Ureter (tissue), 1 donor: ENCODE measurements at regions not wholly inside any gene's neighbourhood (a gene's known extent, or its start where the extent isn't known, plus 50 kb on each side); places are given as distances from the start of the nearest gene placed in this dataset.
"Not testable (repeated sequence)": the region's sequence is repeated elsewhere in the genome, so short reads cannot be mapped to it uniquely, and the experiment has no call there.

ENCODE experiments used
- DNase-seq: peaks from one replicate; pipeline ENCODE4 v3.0.0-alpha.2; 2020; ENCODE audit warnings: low spot score
- donor health status: DM: yes; HTN: yes; CAD: no.

DNA sequence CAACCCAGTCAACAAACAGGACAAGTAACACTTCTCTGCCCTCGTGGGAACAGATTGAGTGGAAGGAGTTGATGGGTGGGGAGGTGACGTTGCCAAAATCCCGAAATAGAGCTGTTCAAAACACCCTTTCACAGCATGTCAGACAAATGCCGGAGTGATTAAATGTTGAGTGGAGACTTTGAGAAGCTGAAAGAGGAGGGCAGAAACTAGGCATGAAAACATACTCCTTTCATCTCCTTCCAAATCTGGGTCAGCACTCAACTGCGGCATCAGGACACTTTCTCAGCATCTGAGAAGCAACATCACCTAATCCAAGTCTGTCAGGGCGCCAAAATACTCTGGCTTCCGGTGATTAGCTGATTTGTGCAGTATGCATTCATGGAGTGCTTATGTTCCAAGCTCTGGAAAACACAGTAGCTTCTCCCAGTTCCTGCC, 51.5 kb upstream of the MRI1 start:
- DNase-seq, result no peak

DNA sequence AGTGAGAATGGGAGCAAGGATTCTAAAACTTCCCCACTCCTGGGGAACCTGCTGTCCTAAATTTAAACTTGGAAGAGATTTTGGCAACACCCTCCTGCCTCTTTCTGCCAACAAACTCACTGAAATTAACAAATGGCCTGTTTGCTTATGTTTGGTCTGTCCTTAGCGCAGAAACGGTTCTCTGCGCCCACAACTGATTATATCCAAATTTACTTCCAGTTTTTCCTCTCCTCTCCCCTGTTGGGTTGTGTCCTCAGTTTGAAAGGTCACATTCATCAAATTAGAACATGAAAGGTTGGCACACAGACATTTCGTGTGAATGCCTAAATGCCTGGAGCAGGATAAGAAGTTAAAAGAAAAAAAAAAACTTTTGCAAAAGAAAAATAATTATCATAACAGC, 56.4 kb upstream of the MRI1 start:
- no peak for DNase-seq

DNA sequence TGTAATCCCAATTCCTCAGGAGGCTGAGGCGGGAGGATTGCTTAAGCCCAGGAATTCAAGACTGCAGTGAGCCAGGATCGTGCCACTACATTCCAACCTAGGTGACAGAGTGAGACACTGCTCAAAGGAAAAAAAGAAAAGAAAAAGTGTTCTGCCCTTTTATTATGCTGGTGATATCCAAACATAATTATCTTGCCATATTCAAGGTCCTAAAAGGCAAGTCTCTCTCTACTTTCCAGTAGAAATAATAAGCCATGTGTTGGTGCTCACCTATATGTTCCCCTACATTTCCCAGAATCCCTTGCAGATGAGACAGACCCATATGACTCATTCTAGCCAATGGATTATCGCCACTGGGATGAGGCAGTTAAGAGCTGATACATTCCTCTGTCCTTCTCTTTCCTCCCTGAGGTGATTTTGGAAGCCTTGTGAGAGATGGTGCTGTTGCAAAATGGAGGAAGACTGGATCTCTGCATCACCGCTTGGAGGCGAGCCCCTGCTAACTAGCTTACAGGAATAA, 58.3 kb upstream of the MRI1 start:
- DNase-seq, result no peak

DNA sequence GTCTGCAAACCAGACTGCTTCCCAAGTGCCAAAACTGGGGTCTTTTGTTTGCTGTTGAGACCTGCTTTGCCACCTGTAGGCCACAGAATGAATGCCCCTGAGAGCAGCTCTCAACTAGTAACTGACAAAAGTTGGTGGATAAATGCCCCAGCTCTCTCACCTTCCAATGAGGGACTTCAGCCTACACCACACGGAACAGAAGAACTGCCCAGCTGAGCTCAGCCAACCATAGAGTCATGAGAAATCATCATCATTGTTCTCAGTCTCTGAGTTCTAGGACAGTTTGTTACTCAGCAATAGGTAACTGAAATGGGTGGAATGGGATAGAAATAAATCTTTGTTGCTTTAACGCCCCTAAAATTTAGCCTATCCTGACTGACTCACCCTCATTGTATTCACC, 59.1 kb upstream of the MRI1 start:
- DNase-seq, result no peak

DNA sequence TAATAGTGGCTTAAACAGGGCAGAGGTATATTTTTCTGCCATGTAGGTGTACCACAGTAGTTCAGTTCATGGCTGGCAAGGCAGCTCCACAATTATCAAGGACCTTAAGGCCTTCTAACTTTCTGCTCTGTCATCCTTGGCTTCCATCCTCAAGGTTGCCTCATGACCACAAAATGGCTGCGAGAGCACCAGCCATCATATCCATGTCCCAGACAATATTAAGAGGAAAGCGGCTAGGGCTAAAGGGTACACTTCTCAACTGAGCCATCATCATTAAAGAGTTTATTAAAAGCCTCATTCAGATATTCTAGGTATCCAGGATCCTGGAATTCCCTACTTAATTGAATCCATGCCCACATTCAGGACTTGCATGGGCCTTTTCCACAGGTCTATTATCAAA, 62.7 kb upstream of the MRI1 start:
- DNase-seq, result no peak

DNA sequence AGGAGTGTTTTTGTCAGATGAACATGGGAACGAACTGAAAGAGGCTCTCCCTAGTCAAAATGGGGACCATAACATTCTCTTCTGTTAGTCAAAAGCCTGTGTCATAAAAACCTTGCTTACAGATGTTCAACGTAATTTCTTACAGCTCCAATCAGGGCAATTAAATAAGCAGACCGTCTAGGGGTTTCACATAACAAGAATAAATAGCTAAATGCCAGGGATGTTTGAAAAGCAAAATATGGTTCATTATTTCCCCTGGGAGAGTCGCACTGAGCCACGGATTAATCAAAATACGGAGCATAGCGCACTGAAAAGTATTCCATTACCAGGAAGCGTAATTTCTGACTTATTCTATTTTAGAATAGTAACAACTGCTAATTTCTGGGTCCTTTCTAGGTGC, 63.7 kb upstream of the MRI1 start:
- no peak for DNase-seq

DNA sequence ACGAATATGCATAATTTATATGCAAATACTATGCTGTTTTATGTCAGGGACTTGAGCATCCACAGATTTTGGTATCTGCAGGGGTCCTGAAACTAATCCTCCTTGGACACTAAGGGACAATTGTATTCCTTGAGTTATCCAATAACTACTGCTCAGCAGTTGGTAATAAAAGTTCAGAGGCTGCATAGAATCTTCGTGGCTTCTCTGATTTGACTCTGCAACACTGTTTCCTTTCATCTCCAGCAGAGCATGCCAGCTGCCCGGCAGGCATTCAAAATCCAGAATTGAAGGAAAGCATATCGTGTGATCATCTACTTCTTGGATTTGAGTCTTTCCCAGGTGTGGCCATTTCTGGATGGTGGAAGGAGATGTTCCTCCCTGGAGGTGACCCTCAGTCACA, 64.5 kb upstream of the MRI1 start:
- DNase-seq, result no peak

DNA sequence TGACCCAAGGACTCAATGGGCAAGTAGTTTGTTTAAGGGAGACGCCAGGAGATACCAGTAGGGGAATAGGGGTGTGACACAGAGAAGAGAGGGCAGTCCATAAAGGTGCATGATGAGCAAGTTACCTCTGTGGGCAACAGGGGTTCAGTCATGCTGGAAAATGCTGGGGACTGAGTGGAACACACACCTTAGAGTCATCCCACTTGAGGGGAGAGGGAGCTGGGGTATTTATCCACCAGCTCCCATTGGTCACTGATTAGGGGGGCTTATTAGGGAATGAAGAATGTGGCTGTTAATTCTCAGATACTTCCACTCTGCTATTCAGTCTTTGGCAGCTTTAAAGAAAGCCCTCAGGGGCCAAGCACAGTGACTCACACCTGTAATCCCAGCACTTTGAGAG, 67.5 kb upstream of the MRI1 start:
- no peak for DNase-seq

DNA sequence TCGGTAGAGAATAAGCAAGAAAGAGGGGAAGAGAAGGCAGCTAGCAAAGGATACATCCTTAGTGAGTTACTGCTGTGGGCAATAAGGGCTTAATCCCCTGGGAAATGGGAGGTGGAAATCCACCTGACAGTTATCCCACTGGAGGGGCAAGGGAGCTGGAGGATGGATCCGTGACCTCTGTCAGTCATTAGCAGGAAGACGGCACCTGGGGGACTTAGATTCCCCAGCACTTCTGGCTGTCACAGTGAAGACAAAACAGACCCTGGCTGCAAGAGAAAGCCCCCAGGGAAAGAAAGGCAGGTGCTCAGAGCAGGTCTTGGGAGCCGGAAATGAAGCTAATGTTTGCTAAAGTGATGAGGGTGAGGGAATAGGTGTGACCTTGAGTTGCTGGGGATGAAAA, 70.4 kb upstream of the MRI1 start:
- no peak for DNase-seq

DNA sequence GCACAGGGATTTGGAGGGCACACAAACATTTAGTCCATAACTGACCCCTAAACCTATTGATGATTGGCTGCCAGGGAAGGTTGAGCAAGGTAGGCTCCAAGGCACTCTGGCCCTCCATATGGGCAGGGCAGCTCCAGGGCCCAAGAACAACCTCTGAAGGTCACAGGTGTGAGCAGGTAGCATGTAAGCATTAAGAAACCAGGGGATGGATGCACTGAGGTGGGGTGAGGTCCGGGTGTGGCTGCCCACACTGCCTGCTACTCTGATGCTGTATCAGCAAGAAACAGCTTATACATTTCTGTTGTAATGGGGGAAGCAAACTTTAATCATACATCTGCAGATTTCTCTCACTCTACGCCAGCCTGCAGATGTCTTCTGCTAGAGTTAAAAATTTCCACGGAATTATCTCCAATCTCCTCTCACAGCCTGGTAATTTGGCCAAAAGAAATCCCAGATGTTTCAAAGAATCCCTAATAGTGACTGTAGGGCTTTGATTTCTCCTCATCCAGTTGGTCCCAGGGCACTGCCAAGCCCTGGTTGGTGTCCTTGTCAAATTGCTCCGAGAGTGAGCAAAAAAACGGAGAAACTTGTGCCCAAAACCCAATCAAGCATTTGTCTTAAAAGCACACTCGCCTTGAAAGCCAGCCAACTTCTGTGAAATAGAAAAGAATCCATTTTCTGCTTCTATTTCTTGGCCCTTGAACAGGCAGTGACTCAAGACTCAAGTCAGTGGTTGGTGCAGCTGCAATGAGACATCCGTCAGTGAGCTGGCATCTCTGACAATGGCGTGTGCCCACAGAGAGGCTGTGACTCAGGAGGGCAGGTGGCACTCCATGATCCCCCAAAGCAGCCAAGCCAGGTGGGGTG, 72.5 kb upstream of the MRI1 start:
- no peak for DNase-seq

DNA sequence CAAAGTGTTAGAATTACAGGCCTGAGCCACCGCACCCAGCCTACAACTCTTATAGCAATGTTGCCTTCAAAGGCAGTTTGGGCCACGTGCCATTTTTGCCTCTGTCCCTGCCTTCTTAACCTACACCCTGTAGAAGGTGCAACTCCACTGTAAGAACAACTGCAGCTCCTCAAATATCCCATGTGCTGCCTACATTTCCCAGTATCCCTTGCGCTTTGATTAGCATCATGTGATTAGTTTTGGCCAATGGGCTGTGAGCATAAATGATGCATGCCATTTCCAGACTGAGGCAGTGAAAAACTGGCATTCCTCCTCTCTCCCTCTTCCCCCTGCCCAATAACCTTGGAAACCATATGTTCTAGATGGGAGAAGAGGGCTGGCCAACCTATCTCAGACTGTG, 75.2 kb upstream of the MRI1 start:
- no peak for DNase-seq

DNA sequence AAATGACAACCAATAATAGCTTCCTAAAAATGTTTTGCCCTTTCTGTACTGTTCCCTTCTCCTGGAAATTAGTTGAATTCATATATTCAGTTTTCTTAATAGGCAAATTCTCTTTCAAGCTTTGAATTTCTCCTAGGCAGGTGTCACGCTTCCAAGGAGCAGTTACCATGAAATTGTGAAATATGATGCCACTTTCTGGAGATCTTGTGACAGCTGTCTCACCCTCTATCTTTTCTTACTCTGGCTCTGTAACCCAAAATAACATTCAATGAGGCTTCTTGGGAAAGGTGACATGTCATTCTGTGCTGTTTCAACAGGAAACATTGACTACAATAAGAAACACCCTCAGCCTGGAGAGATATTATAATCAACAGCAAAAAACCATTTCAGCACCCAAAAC, 80.3 kb upstream of the MRI1 start:
- no peak for DNase-seq

DNA sequence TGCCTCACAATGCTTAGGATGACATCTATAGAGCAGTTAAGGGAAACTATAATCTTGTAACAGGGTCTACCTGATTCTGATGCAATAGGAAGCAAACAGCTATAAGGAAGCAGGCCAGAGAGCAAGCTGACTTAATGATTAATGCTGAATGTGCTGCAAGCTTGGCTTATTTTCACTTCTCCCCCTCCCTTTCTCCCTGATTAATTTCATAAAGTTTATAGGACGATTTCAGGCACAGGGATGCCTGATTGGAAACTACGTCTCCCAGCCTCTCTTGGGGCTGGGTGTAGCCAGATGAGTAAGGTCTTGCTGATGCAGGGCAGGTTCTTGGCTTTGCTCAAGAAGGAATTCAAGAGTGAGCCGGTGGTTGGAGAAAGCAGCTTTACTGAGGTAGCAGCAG, 82.8 kb upstream of the MRI1 start:
- peak; percentile 45 for DNase-seq

DNA sequence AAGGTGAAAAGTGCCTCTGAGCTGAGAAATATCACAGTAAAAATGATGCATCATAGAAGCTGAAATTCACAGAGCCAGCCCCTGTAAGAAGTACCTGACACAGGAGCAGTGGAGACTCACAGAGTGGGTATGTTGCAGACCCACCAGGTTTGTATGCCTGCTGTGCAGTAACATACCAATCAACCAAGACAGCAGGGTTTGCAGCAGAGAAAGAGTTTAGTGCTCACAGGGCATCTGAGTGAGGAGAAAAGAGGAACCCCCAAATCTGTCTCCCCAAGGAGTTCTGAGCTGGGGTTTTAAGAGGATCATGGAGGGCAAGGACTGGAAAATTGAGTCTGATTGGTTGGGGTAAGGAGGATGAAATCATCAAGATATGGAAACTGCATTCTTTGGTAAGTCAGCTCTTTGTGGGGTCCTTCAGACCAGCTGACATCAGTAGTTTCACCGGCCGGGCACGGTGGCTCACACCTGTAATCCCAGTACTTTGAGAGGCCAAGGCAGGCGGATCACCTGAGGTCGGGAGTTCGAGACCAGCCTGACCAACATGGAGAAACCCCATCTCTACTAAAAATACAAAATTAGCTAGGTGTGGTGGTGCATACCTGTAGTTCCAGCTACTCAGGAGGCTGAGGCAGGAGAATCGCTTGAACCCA, 83.5 kb upstream of the MRI1 start:
- DNase-seq, result not testable (repeated sequence)

DNA sequence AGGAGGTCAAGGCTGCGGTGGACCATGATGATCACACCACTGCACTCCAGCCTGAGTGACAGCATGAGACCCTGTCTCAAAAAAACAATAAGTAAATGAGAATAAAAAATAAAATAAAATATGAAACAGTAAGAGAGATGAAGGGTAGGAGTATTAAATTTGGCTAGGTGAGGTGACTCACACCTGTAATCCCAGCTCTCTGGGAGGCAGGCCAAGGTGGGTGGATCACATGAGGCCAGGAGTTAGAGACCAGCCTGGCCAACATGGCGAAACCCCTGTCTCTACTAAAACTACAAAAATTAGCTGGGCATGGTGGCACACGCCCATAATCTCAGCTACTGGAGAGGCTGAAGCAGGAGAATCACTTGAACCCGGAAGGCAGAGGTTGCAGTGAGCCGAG, 87.4 kb upstream of the MRI1 start:
- DNase-seq, result not testable (repeated sequence)

DNA sequence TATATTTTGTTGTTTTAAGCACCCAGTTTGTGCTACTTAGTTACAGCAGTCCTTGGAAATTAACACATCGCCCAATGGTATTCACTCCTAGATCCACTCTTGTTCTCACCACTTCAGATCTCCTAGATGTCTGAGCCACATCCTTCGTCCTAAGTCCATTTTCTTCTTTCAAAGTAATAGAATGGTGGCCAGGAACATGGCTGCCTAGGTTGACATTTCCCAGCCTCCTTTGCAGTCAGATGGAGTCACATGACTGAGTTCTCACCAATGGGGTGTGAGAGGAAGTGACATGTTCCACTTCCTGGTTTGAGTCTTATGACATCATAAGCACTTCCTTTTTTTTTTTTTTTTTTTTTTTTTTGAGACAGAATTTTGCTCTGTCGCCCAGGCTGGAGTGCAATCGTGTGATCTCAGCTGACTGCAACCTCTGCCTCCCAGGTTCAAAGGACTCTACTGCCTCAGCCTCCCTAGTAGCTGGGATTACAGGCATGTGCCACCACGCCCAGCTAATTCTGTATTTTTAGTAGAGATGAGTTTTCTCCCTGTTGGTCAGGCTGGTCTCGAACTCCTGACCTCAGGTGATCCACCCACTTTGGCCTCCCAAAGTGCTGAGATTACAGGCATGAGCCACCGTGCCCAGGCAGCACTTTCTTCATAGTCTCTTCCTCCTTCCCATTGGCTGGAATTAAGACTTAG, 91.7 kb upstream of the MRI1 start:
- not testable (repeated sequence) for DNase-seq

DNA sequence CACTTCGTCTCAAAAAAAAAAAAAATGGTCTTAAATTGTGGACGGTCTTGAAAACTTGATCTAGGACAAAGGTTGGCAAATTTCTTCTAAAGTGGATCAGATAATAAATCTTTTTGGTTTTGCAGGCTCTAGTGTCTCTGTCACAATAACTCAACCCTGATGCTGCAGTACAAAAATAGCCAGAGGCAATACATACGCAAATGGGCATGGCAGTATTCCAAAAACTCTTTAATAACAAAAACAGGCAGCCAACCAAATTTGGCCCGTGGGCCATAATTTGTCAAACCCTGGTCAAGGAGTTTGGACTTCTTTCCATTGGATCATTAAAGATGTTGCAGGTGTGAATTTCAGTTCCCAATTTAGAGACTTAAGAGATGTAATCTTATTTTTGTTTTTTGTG, 93.5 kb upstream of the MRI1 start:
- no peak for DNase-seq

DNA sequence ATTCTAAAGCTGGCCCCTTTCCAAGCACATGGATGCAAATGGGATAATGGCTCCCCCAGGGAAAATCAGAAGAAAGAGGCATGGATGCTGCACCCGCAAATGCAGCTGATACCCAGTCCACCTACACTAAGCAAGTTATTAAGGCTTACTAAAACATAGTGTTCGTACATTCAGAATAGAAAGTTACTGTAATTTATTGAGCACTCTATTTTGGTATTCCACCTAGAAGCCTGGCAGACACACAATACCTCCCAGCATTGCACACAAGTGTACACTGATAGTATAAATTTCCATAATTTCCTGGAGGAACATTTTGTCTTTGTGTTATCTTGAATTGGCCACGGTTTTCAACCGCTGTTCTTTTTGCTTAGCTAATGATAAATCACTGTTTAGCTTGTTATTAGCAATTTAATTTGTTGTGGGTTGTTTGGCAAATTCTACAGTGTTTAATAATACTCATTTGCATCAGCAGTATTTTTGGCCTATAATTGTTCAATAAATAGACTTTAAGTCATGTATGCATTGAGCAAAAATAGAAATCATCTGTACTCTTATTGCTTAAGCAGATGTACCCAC, 94.5 kb upstream of the MRI1 start:
- no peak for DNase-seq

DNA sequence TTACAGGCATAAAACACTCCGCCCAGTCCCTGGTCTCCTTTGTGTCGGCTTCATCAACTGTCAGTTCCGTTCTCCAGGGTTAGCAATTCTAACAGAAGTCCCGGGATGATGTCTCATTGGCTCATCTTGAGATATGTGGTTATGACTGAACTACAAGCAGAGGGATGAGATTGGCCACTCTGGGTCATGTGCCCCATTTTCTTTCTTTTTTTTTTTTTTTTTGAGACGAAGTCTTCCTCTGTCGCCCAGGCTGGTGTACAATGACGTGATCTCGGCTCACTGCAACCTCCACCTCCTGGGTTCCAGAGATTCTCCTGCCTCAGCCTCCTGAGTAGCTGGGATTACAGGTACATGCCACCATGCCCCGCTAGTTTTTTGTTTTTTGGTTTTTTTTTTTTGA, 95.4 kb upstream of the MRI1 start:
- no peak for DNase-seq

DNA sequence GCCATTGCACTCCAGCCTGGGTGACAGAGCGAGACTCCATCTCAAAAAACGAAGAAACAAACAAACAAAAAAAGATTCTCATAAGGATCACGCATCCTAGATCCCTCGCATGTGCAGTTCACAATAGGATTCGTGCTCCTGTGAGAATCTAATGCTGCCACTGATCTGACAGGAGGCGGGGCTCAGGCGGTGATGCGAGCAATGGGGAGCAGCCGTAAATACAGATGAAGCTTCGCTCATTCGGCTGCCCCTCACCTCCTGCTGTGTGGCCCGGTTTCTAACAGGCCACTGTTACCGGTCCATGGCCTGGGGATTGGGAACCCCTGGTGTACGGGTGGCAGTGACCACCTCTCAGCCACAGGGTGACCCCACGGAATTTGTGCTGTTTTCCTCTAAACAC, 98.2 kb upstream of the MRI1 start:
- no peak for DNase-seq

DNA sequence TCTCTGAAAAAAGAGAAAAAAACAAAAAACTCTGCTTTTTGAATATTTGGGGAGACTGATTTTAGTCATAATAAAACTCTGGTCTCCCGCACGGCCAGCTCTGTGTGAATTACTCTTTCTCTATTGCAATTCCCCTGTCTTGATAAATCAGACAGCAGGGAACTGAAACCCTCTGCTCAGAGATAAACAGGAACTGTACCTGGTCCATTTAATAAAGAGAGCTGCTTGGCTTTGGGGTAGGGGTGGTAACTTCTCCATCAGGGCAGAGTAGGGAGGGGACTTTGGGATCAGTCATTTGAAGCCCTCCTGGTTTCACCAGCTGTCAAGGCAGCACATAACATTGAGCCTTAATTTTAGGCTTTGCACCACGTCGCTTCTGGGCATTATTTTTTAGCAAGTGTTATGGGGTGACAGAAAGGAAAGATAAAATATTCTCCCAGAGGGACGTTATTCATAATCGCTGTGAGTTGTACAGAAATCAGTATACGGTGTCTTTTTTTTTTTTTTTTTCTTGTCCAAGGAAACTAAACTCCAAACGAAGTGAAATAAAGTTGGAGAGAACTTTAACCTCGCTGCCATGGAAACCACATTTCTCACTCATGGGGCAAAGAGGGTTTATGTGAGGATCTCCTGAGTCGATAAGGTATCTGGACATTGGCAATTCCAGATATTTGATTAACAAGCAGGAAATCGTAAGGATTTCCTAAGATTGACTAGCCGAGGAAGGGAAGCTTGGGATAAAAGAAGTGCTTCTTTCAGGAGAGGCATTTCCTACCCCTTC, 99.0 kb upstream of the MRI1 start:
- DNase-seq, result no peak
